LHCN-M2 (cell line): ENCODE measurements at regions not wholly inside any gene's neighbourhood (a gene's known extent, or its start where the extent isn't known, plus 50 kb on each side); places are given as distances from the start of the nearest gene placed in this dataset.

Experiments used
- DNase-seq: peaks from one replicate; pipeline ENCODE4 v3.0.0-alpha.2; 2012; ENCODE audit warnings: low read depth

- no peak for DNase-seq
Measured at GRCh38 chr5:115409094-115409493, 112.6 kb upstream of the CCDC112 start.

GRCh38 chr5:115402822-115403577 is 106.5 kb upstream of the CCDC112 start:
- DNase-seq = peak; percentile 44

DNA sequence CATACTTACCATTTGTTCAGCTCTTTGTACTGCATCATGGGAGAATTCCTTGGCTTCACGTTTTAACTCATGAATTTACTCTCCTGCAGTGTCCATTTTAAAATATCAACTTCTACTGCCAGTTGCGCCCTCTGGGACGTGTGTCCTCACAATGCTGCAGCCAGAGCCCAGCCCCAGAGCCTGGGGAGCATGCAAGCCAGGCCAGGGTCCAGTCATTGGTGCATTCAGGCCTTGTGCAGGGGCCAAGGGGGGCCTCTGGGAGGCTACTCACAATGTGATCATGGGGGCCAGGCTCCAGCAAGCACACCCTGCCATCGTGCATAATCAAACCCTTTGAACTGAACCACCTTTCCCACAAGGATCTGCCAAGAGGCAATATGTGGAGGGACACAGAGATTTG is 105.6 kb upstream of the CCDC112 start:
- DNase-seq = no peak

DNA sequence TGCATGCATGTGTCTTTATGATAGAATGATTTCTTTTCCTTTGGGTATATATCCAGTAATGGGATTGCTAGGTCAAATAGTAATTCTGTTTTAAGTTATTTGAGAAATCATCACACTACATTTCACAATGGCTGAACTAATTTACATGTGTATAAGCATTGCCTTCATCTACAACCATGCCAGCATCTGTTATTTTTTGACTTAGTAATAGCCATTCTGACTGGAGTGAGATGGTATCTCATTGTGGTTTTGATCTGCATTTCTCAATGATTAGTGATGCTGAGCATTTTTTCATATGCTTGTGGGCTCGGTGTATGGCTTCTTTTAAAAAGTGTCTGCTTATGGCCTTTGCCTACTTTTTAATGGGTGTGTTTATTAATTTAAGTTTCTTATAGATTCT is 102.3 kb upstream of the CCDC112 start:
- DNase-seq = peak; percentile 91

- DNase-seq = no peak
Measured at GRCh38 chr5:115396688-115397087, 100.2 kb upstream of the CCDC112 start.

- no peak for DNase-seq
Measured at GRCh38 chr5:115396081-115396480, 99.6 kb upstream of the CCDC112 start.

GRCh38 chr5:115394531-115394930 is 98.1 kb upstream of the CCDC112 start:
- no peak for DNase-seq

- DNase-seq = no peak
Measured at GRCh38 chr5:115393239-115393638, 96.8 kb upstream of the CCDC112 start.

GRCh38 chr5:115392611-115393010 is 96.2 kb upstream of the CCDC112 start:
- DNase-seq = no peak

- no peak for DNase-seq
Measured at GRCh38 chr5:115391780-115392179, 95.3 kb upstream of the CCDC112 start.

GRCh38 chr5:115389799-115390382 is 93.4 kb upstream of the CCDC112 start:
- DNase-seq = no peak

GRCh38 chr5:115389034-115389798 is 92.8 kb upstream of the CCDC112 start:
- no peak for DNase-seq

- DNase-seq = no peak
Measured at GRCh38 chr5:115388240-115388639, 91.8 kb upstream of the CCDC112 start.

DNA sequence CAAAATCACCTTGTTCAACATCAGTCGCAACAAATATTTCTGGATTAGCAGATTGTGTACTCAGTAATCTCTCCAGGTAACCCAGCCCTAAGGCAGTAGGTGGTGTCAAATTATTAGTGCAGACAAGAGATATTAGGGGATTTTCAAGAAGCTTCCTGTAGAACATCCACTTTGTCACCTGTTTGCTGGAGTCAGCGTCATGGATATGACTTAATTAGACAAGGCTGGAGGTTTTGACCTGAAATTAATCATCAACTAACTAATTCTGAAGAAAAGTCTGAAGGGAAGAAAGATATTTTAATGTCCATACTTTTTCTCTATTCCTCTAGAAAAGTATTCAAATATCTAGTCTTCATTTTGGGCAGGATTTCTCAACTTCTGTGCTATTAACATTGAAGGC is 91.4 kb upstream of the CCDC112 start:
- DNase-seq = no peak

GRCh38 chr5:115386657-115387056 is 90.2 kb upstream of the CCDC112 start:
- DNase-seq = no peak

- no peak for DNase-seq
Measured at GRCh38 chr5:115384587-115385375, 88.3 kb upstream of the CCDC112 start.

GRCh38 chr5:115382989-115383388 is 86.5 kb upstream of the CCDC112 start:
- no peak for DNase-seq

GRCh38 chr5:115381911-115382662 is 85.6 kb upstream of the CCDC112 start:
- no peak for DNase-seq

DNA sequence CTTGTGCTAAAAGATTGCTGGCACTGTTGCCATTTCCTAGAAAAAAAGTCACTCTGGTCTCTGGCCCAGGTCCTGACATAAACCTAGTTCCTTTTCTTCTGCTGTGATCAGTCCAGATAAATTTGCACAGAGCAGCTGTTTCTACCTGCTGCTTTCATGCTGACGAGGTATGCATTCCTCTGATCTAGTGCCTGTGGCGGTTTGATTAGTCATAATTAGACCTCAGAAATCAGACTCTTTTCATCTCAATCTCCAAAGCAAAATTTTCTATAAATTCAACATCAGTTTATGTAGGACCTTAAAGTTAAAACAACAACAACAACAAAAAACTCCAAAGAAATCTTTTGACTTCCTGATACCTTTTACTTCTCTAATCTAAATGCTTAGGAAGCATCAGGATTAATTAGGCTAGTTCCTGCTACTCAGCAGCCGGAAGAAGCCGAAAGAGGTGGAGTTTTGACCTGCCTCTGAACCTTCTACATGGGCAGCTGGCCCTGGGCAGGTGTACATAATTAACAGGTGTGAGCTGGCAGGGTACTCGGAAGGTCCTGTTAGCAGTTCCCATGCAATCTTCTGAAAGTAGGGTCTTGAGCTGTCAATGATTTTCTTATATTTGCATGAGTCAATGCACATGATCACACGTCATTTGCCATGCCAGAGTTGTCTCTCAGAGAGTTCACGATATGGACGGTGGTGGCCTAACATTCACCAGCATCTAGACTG is 83.3 kb upstream of the CCDC112 start:
- DNase-seq = peak; percentile 67

- DNase-seq = no peak
Measured at GRCh38 chr5:115378754-115379153, 82.3 kb upstream of the CCDC112 start.
